Left lung (tissue), 4 donors: ENCODE measurements at regions not wholly inside any gene's neighbourhood (a gene's known extent, or its start where the extent isn't known, plus 50 kb on each side); places are given as distances from the start of the nearest gene placed in this dataset.

Experiments
- ATAC-seq: fragments of 200-7000 bp; cut with Tn5 transposase; one replicate; pipeline ENCODE4 v1.9.1; 2020; ENCODE audit warnings: moderate library complexity
- DNase-seq, 4 donors: peaks; one replicate each; pipeline ENCODE4 v3.0.0-alpha.2; 2013 to 2020
- H3K27ac ChIP-seq, 2 donors: fragments of 200-600 bp; sonication (generic) in 1 of 2; one replicate each; pipeline versions ENCODE4 v1.5.0 to v1.8.0; 2020 to 2021
- H3K27me3 ChIP-seq, 2 donors: fragments of 200-600 bp; sonication (generic) in 1 of 2; one replicate each; pipeline versions ENCODE4 v1.5.0 to v1.8.0; 2020 to 2021
- H3K36me3 ChIP-seq, 2 donors: fragments of 200-600 bp; sonication (generic) in 1 of 2; one replicate each; pipeline versions ENCODE4 v1.5.0 to v1.8.0; 2020 to 2021
- H3K4me1 ChIP-seq, 2 donors: fragments of 200-600 bp; one replicate each; pipeline ENCODE4 v1.8.0; 2021
- H3K4me3 ChIP-seq, 2 donors: fragments of 200-600 bp; sonication (generic) in 1 of 2; one replicate each; pipeline versions ENCODE4 v1.5.0 to v1.8.0; 2020 to 2021; ENCODE audit warnings: mild to moderate bottlenecking in 1 of 2
- H3K9me3 ChIP-seq, 2 donors: fragments of 200-600 bp; sonication (generic) in 1 of 2; one replicate each; pipeline versions ENCODE4 v1.5.0 to v1.8.0; 2020 to 2021
- CTCF ChIP-seq, 2 donors: fragments of 200-600 bp; sonication (generic) in 1 of 2; IDR thresholded peaks; one replicate each; pipeline versions ENCODE4 v1.5.0 to v1.8.0; 2021; ENCODE audit warnings: antibody characterized with exemption in 2 of 2
- intact Hi-C, 2 donors: fragments of 100-400 bp; cut with DNase I; formaldehyde crosslinking; loops; one replicate each; pipeline versions ENCODE4 v1.11.2 to v1.14.2; 2022
- donor health status: DM: no; HTN: yes; CAD: no.
- donor health status: DM: no; HTN: no; CAD: no.

GRCh38 chr2:238515377-238515776, 88.7 kb downstream of the ASB1 start:
- Histone ChIP-seq H3K27me3 (no peaks in the 10 kb centered on the region), H3K9me3 (peaks cover 0 to 24% of the 10 kb centered on the region in 2 donors), H3K4me1 (no peaks in the 10 kb centered on the region), H3K27ac (no peak overlapping the region), H3K36me3 (no peaks in the 10 kb centered on the region), H3K4me3 (no peak overlapping the region)
- intact Hi-C loops, result no loop called here
- no peak for TF ChIP-seq CTCF (IDR thresholded peaks at IDR 0.05)
- no peak for ATAC-seq
- DNase-seq, result no peak

- Histone ChIP-seq H3K4me1 (no peaks in the 10 kb centered on the region), H3K4me3 (no peak overlapping the region), H3K36me3 (no peaks in the 10 kb centered on the region), H3K9me3 (peaks cover 0 to 24% of the 10 kb centered on the region in 2 donors), H3K27me3 (no peaks in the 10 kb centered on the region), H3K27ac (no peak overlapping the region)
- ATAC-seq (no peak), DNase-seq (no peak)
- no peak for TF ChIP-seq CTCF (IDR thresholded peaks at IDR 0.05)
- intact Hi-C loops, result no loop called here
Measured at GRCh38 chr2:238517209-238517608, 90.5 kb downstream of the ASB1 start.

GRCh38 chr2:238518172-238518820, 91.6 kb downstream of the ASB1 start:
- Histone ChIP-seq H3K27me3 (peaks cover 0 to under 1% of the 10 kb centered on the region in 2 donors), H3K4me3 (no peak overlapping the region), H3K36me3 (no peaks in the 10 kb centered on the region), H3K4me1 (no peaks in the 10 kb centered on the region), H3K27ac (no peak overlapping the region), H3K9me3 (peaks cover 0 to 24% of the 10 kb centered on the region in 2 donors)
- intact Hi-C loops, result no loop called here
- ATAC-seq, result peak; percentile 33
- DNase-seq, result no peak
- no peak for TF ChIP-seq CTCF (IDR thresholded peaks at IDR 0.05)

- no peak for DNase-seq
- no peak for TF ChIP-seq CTCF (IDR thresholded peaks at IDR 0.05)
- H3K27me3 ChIP-seq, result peaks cover 0 to 5% of the 10 kb centered on the region in 2 donors
- H3K27ac ChIP-seq, result no peak overlapping the region
- no peaks in the 10 kb centered on the region for H3K36me3 ChIP-seq
- H3K4me1 ChIP-seq, result no peaks in the 10 kb centered on the region
- ATAC-seq, result no peak
- no peak overlapping the region for H3K4me3 ChIP-seq
- H3K9me3 ChIP-seq, result peaks cover 0 to 24% of the 10 kb centered on the region in 2 donors
- intact Hi-C loops, result no loop called here
Measured at GRCh38 chr2:238518821-238519186, 92.1 kb downstream of the ASB1 start.

DNA sequence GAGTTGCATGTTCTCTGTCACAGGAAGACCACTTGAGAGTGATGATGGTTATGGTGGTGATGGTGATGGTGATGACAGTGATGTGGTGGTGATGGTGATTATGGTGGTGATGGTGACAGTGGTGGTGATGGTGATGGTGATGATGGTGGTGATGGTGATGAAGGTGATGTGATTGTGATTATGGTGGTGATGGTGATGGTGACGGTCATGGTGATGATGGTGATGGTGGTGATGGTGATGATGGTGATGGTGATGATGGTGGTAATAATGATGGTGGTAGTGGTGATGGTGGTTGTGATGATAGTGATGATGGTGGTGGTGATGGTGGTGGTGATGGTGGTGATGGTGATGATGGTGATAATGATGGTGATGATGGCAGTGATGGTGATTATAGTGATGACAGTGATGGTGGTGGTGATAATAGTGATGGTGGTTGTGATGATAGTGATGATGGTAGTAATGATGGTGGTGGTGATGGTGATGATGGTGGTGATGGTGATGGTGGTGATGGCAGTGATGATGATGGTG, 93.7 kb downstream of the ASB1 start:
- peaks cover 0 to 24% of the 10 kb centered on the region in 2 donors for H3K9me3 ChIP-seq
- peaks cover 0 to 12% of the 10 kb centered on the region in 2 donors for H3K27me3 ChIP-seq
- ATAC-seq (no peak), DNase-seq (no peak)
- H3K36me3 ChIP-seq, result no peaks in the 10 kb centered on the region
- H3K4me1 ChIP-seq, result no peaks in the 10 kb centered on the region
- intact Hi-C loops, result no loop called here
- no peak overlapping the region for H3K4me3 ChIP-seq
- no peak overlapping the region for H3K27ac ChIP-seq
- TF ChIP-seq CTCF (IDR thresholded peaks at IDR 0.05), result no peak
